ENCODE measurements at regions not wholly inside any gene's neighbourhood (a gene's known extent, or its start where the extent isn't known, plus 50 kb on each side); places are given as distances from the start of the nearest gene placed in this dataset.

- Mint-ChIP-seq H3K27me3 (peaks cover 2% of the 10 kb centered on the region), H3K4me3 (no peak overlapping the region), H3K4me1 (ENCODE audit: low read depth) (no peaks in the 10 kb centered on the region), H3K36me3 (no peaks in the 10 kb centered on the region), H3K9me3 (ENCODE audit: low read depth) (no peaks in the 10 kb centered on the region), H3K27ac (no peak overlapping the region)
Measured at GRCh38 chr12:125272383-125272933, 207.2 kb downstream of the AACS start.

GRCh38 chr12:125276567-125276966 is 211.3 kb downstream of the AACS start:
- H3K4me3 Mint-ChIP-seq: no peak overlapping the region

GRCh38 chr12:125280482-125281377 is 215.5 kb downstream of the AACS start:
- Mint-ChIP-seq H3K27ac (no peak overlapping the region), H3K36me3 (no peaks in the 10 kb centered on the region), H3K4me3 (no peak overlapping the region), H3K27me3 (peaks cover 14% of the 10 kb centered on the region), H3K4me1 (ENCODE audit: low read depth) (peaks cover 3% of the 10 kb centered on the region), H3K9me3 (ENCODE audit: low read depth) (no peaks in the 10 kb centered on the region)

More at GRCh38 chr12:125276567-125276966, 211.3 kb downstream of the AACS start:
- H3K36me3 Mint-ChIP-seq: no peaks in the 10 kb centered on the region
- H3K27ac Mint-ChIP-seq: no peak overlapping the region
- H3K9me3 Mint-ChIP-seq (ENCODE audit: low read depth): no peaks in the 10 kb centered on the region
- H3K27me3 Mint-ChIP-seq: peaks cover 14% of the 10 kb centered on the region
- H3K4me1 Mint-ChIP-seq (ENCODE audit: low read depth): peaks cover 3% of the 10 kb centered on the region

- Mint-ChIP-seq H3K27me3 (peaks cover 18% of the 10 kb centered on the region), H3K4me1 (ENCODE audit: low read depth) (peaks cover 3% of the 10 kb centered on the region), H3K9me3 (ENCODE audit: low read depth) (no peaks in the 10 kb centered on the region), H3K27ac (no peak overlapping the region), H3K4me3 (no peak overlapping the region), H3K36me3 (no peaks in the 10 kb centered on the region)
Measured at GRCh38 chr12:125282921-125283320, 217.7 kb downstream of the AACS start.

- Mint-ChIP-seq H3K27me3 (peaks cover 18% of the 10 kb centered on the region), H3K4me3 (no peak overlapping the region)
Measured at GRCh38 chr12:125283521-125283920, 218.3 kb downstream of the AACS start.

GRCh38 chr12:125284087-125284486 is 218.9 kb downstream of the AACS start:
- no peaks in the 10 kb centered on the region for H3K36me3 Mint-ChIP-seq
- no peaks in the 10 kb centered on the region for H3K9me3 Mint-ChIP-seq (ENCODE audit: low read depth)
- peaks cover 18% of the 10 kb centered on the region for H3K27me3 Mint-ChIP-seq
- H3K27ac Mint-ChIP-seq: no peak overlapping the region
- H3K4me3 Mint-ChIP-seq: no peak overlapping the region
- H3K4me1 Mint-ChIP-seq (ENCODE audit: low read depth): peaks cover 3% of the 10 kb centered on the region

More at GRCh38 chr12:125283521-125283920, 218.3 kb downstream of the AACS start:
- Mint-ChIP-seq H3K9me3 (ENCODE audit: low read depth) (no peaks in the 10 kb centered on the region), H3K27ac (no peak overlapping the region), H3K36me3 (no peaks in the 10 kb centered on the region), H3K4me1 (ENCODE audit: low read depth) (peaks cover 3% of the 10 kb centered on the region)

- Mint-ChIP-seq H3K4me1 (ENCODE audit: low read depth) (peaks cover 3% of the 10 kb centered on the region), H3K9me3 (ENCODE audit: low read depth) (no peaks in the 10 kb centered on the region), H3K4me3 (no peak overlapping the region), H3K36me3 (no peaks in the 10 kb centered on the region), H3K27ac (no peak overlapping the region), H3K27me3 (peaks cover 14% of the 10 kb centered on the region)
Measured at GRCh38 chr12:125284945-125285685, 219.9 kb downstream of the AACS start.

- no peaks in the 10 kb centered on the region for H3K9me3 Mint-ChIP-seq (ENCODE audit: low read depth)
- H3K27ac Mint-ChIP-seq: no peak overlapping the region
- H3K4me1 Mint-ChIP-seq (ENCODE audit: low read depth): no peaks in the 10 kb centered on the region
Measured at GRCh38 chr12:125286005-125286727, 220.9 kb downstream of the AACS start.

GRCh38 chr12:125287155-125287847 is 222.1 kb downstream of the AACS start:
- no peak overlapping the region for H3K4me3 Mint-ChIP-seq
- H3K27ac Mint-ChIP-seq: no peak overlapping the region
- H3K36me3 Mint-ChIP-seq: no peaks in the 10 kb centered on the region
- H3K9me3 Mint-ChIP-seq (ENCODE audit: low read depth): no peaks in the 10 kb centered on the region
- peaks cover 6% of the 10 kb centered on the region for H3K27me3 Mint-ChIP-seq
- no peaks in the 10 kb centered on the region for H3K4me1 Mint-ChIP-seq (ENCODE audit: low read depth)

More at GRCh38 chr12:125286005-125286727, 220.9 kb downstream of the AACS start:
- Mint-ChIP-seq H3K4me3 (no peak overlapping the region), H3K27me3 (peaks cover 6% of the 10 kb centered on the region), H3K36me3 (no peaks in the 10 kb centered on the region)

GRCh38 chr12:125288931-125289928 is 224.0 kb downstream of the AACS start:
- Mint-ChIP-seq H3K27me3 (peaks cover 9% of the 10 kb centered on the region), H3K27ac (no peak overlapping the region), H3K36me3 (no peaks in the 10 kb centered on the region), H3K9me3 (ENCODE audit: low read depth) (no peaks in the 10 kb centered on the region), H3K4me1 (ENCODE audit: low read depth) (no peaks in the 10 kb centered on the region), H3K4me3 (no peak overlapping the region)

- Mint-ChIP-seq H3K27me3 (peaks cover 9% of the 10 kb centered on the region), H3K4me1 (ENCODE audit: low read depth) (no peaks in the 10 kb centered on the region), H3K4me3 (no peak overlapping the region), H3K27ac (no peak overlapping the region), H3K36me3 (no peaks in the 10 kb centered on the region), H3K9me3 (ENCODE audit: low read depth) (no peaks in the 10 kb centered on the region)
Measured at GRCh38 chr12:125289970-125290369, 224.7 kb downstream of the AACS start.

GRCh38 chr12:125292700-125293099 is 227.5 kb downstream of the AACS start:
- H3K27ac Mint-ChIP-seq: no peak overlapping the region
- no peak overlapping the region for H3K4me3 Mint-ChIP-seq
- peaks cover 10% of the 10 kb centered on the region for H3K27me3 Mint-ChIP-seq
- no peaks in the 10 kb centered on the region for H3K4me1 Mint-ChIP-seq (ENCODE audit: low read depth)
- no peaks in the 10 kb centered on the region for H3K36me3 Mint-ChIP-seq
- no peaks in the 10 kb centered on the region for H3K9me3 Mint-ChIP-seq (ENCODE audit: low read depth)

- Mint-ChIP-seq H3K36me3 (no peaks in the 10 kb centered on the region), H3K27ac (no peak overlapping the region), H3K27me3 (peaks cover 16% of the 10 kb centered on the region), H3K4me1 (ENCODE audit: low read depth) (no peaks in the 10 kb centered on the region), H3K4me3 (no peak overlapping the region), H3K9me3 (ENCODE audit: low read depth) (no peaks in the 10 kb centered on the region)
Measured at GRCh38 chr12:125295550-125295949, 230.3 kb downstream of the AACS start.
